ENCODE measurements at regions not wholly inside any gene's neighbourhood (a gene's known extent, or its start where the extent isn't known, plus 50 kb on each side); places are given as distances from the start of the nearest gene placed in this dataset.

- Histone ChIP-seq H2AFZ (no peak overlapping the region), H3K27ac (ENCODE audit: low read depth) (no peak overlapping the region), H3F3A (replicated peaks; ENCODE audit: low read depth) (no peaks in the 10 kb centered on the region), H3K4me1 (ENCODE audit: insufficient read depth) (no peaks in the 10 kb centered on the region), H3K4me3 (no peak overlapping the region), H3K9me2 (ENCODE audit: insufficient read depth) (no peaks in the 10 kb centered on the region), H3K79me2 (replicated peaks; ENCODE audit: insufficient read depth) (no peaks in the 10 kb centered on the region), H3K36me3 (ENCODE audit: insufficient read depth) (no peaks in the 10 kb centered on the region), H3K27me3 (ENCODE audit: insufficient read depth) (no peaks in the 10 kb centered on the region), H3K4me2 (no peak overlapping the region), H4K20me1 (replicated peaks; ENCODE audit: insufficient read depth) (no peaks in the 10 kb centered on the region)
- DNase-seq (ENCODE audit: low spot score) (no peak), ATAC-seq (no peak)
- TF ChIP-seq NANOG (IDR thresholded peaks at IDR 0.05; ENCODE audit: borderline replicate concordance) (no peak), ETS1 (IDR thresholded peaks at IDR 0.05) (no peak), STAT1 (IDR thresholded peaks at IDR 0.05; ENCODE audit: unreplicated experiment) (no peak), CREB1 (CRISPR knock-in tag; IDR thresholded peaks at IDR 0.05; ENCODE audit: low read depth) (no peak), ZNF331 (CRISPR knock-in tag; IDR thresholded peaks at IDR 0.05; ENCODE audit: low read depth) (no peak), ZNF462 (CRISPR knock-in tag; IDR thresholded peaks at IDR 0.05) (no peak), CTCF (conservative IDR thresholded peaks at IDR 0.05; ENCODE audit: low read depth in 2 of 2) (no peak), EZH2phosphoT487 (IDR thresholded peaks at IDR 0.05; ENCODE audit: unreplicated experiment) (no peak), ZNF114 (CRISPR knock-in tag; IDR thresholded peaks at IDR 0.05) (no peak), POLR2AphosphoS5 (IDR thresholded peaks at IDR 0.05; ENCODE audit: low read depth) (no peak), EZH2 (IDR thresholded peaks at IDR 0.05; ENCODE audit: low read depth, unreplicated experiment) (no peak), JUNB (IDR thresholded peaks at IDR 0.05; ENCODE audit: unreplicated experiment) (no peak), REST (IDR thresholded peaks at IDR 0.05; ENCODE audit: unreplicated experiment) (no peak)
- Mint-ChIP-seq H3K9me3 (no peaks in the 10 kb centered on the region; the same call in 1 of the 3 replicates), H3K27me3 (ENCODE audit: insufficient read depth, low read depth, poor library complexity) (no peaks in the 10 kb centered on the region), H3K36me3 (ENCODE audit: low read depth) (no peaks in the 10 kb centered on the region), H3K27ac (no peak overlapping the region), H3K4me3 (no peak overlapping the region), H3K4me1 (no peaks in the 10 kb centered on the region)
These were observed 270.2 kb downstream of the ALG10B start for GRCh38 chr12:38586789-38587188.

Data from GM23338 (cell line).